ENCODE measurements at regions not wholly inside any gene's neighbourhood (a gene's known extent, or its start where the extent isn't known, plus 50 kb on each side); places are given as distances from the start of the nearest gene placed in this dataset.

GRCh38 chr1:62386351-62387121, 50.3 kb upstream of the USP1 start:
- intact Hi-C loops (cut with micrococcal nuclease) = no loop called here
- no peaks in the 10 kb centered on the region for H3K4me1 ChIP-seq (ENCODE audit: control insufficient read depth in 2 of 2, insufficient read depth in 2 of 2, low read length in 2 of 2)
- CTCF ChIA-PET = no interaction called here

More at GRCh38 chr1:62386351-62387121, 50.3 kb upstream of the USP1 start:
- no peaks in the 10 kb centered on the region for H3K9me3 ChIP-seq (ENCODE audit: control extremely low read depth in 1 of 3, control insufficient read depth in 2 of 3, insufficient read depth in 1 of 3, low read length in 2 of 3)
- Mint-ChIP-seq H3K4me1 (no peaks in the 10 kb centered on the region), H3K27me3 (peaks cover 5% of the 10 kb centered on the region), H3K9me3 (ENCODE audit: insufficient read depth) (no peaks in the 10 kb centered on the region), H3K27ac (no peak overlapping the region), H3K4me3 (no peak overlapping the region)
- no peak overlapping the region for H3K4me3 ChIP-seq (ENCODE audit: control extremely low read depth in 1 of 5, extremely low read depth in 1 of 5, insufficient read depth in 1 of 5, low read depth in 2 of 5, low read length in 4 of 5)
- ATAC-seq (ENCODE audit: low read depth) (no peak), DNase-seq (no peak)
- no peaks in the 10 kb centered on the region for H4K20me1 ChIP-seq (ENCODE audit: control insufficient read depth, insufficient read depth, low read length, poor library complexity, severe bottlenecking)
- H3K36me3 ChIP-seq (replicated peaks in 1 of 2; ENCODE audit: control extremely low read depth in 1 of 2, control insufficient read depth in 1 of 2, extremely low read depth in 1 of 2, insufficient read depth in 2 of 2, low read length in 1 of 2) = no peaks in the 10 kb centered on the region
- no peaks in the 10 kb centered on the region for H3K79me2 ChIP-seq (ENCODE audit: control insufficient read depth, insufficient read depth, low read length)
- no peaks in the 10 kb centered on the region for H3K27me3 ChIP-seq (replicated peaks in 1 of 4; ENCODE audit: control extremely low read depth in 1 of 4, control insufficient read depth in 3 of 4, insufficient read depth in 4 of 4, low read length in 3 of 4)
- H2AFZ ChIP-seq (ENCODE audit: insufficient read depth, low read depth, low read length, poor library complexity, severe bottlenecking) = no peak overlapping the region
- no peak overlapping the region for H3K27ac ChIP-seq (ENCODE audit: low read length in 2 of 2)
- no peak for TF ChIP-seq EZH2 (IDR thresholded peaks at IDR 0.05; ENCODE audit: borderline replicate concordance, insufficient read depth, low read depth, low read length, poor library complexity, severe bottlenecking)
- TF ChIP-seq CTCF (IDR thresholded peaks at IDR 0.05) = no peak
- H3K9ac ChIP-seq (ENCODE audit: low read length) = no peak overlapping the region
- WGBS (ENCODE audit: insufficient coverage) = no CpG with 5 or more reads among the region's 3 CpGs
- H3K4me2 ChIP-seq (replicated peaks; ENCODE audit: low read depth, low read length, poor library complexity, severe bottlenecking) = no peak overlapping the region
- POLR2A ChIA-PET = no interaction called here

All from B cell (primary cell).